Loucy (cell line): ENCODE measurements at regions not wholly inside any gene's neighbourhood (a gene's known extent, or its start where the extent isn't known, plus 50 kb on each side); places are given as distances from the start of the nearest gene placed in this dataset.

Experiments used
- EZH2phosphoT487 ChIP-seq: fragments of 200-600 bp; IDR thresholded peaks from 2 replicates; pipeline ENCODE4 v1.6.1; 2018; ENCODE audit warnings: antibody characterized with exemption, mild to moderate bottlenecking, moderate library complexity, borderline replicate concordance
- TF ChIP-seq, protein P1 (sequence below): fragments of 200-600 bp; sonication (generic); conservative IDR thresholded peaks from 2 replicates; pipeline ENCODE4 v1.5.1; 2014; ENCODE audit warnings: mild to moderate bottlenecking, antibody characterized with exemption, low read length

DNA sequence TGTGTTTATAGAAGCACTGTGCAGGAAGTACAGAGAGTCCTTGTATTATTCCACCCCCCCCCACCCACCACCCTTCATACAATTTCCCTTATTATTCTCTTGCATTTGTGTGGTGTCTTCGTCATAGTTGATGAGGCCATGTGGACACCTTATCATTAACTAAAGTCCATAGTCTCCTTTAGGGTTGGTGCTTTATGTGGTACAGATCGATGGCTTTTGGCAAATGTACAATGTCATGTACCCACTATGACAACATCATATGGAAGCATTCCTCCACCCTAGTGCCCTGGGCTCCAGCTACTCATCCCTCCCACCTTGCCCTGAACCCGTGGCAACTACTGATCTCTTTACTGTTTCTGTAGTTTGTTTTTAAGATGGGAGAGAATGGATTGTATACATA is 93.8 kb upstream of the HDAC4 start:
- TF ChIP-seq, protein P1, sequence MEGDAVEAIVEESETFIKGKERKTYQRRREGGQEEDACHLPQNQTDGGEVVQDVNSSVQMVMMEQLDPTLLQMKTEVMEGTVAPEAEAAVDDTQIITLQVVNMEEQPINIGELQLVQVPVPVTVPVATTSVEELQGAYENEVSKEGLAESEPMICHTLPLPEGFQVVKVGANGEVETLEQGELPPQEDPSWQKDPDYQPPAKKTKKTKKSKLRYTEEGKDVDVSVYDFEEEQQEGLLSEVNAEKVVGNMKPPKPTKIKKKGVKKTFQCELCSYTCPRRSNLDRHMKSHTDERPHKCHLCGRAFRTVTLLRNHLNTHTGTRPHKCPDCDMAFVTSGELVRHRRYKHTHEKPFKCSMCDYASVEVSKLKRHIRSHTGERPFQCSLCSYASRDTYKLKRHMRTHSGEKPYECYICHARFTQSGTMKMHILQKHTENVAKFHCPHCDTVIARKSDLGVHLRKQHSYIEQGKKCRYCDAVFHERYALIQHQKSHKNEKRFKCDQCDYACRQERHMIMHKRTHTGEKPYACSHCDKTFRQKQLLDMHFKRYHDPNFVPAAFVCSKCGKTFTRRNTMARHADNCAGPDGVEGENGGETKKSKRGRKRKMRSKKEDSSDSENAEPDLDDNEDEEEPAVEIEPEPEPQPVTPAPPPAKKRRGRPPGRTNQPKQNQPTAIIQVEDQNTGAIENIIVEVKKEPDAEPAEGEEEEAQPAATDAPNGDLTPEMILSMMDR, result no peak
- no peak for TF ChIP-seq EZH2phosphoT487
